NCI-H1417 (cell line): ENCODE measurements at regions not wholly inside any gene's neighbourhood (a gene's known extent, or its start where the extent isn't known, plus 50 kb on each side); places are given as distances from the start of the nearest gene placed in this dataset.
A peak's percentile ranks its signal among the peaks of the same experiment; 100 is the strongest.
"Not testable (repeated sequence)": the region's sequence is repeated elsewhere in the genome, so short reads cannot be mapped to it uniquely, and the experiment has no call there.

ENCODE experiments used
- DNase-seq, 3 experiments: peaks; one replicate each; lab custom pipeline; 2025; lab: John Stamatoyannopoulos, UW

- no peak for DNase-seq
Observed at GRCh38 chr1:55309053-55309452, 93.9 kb upstream of the USP24 start.

- DNase-seq: no peak
Observed at GRCh38 chr1:55305735-55306134, 90.6 kb upstream of the USP24 start.

DNA sequence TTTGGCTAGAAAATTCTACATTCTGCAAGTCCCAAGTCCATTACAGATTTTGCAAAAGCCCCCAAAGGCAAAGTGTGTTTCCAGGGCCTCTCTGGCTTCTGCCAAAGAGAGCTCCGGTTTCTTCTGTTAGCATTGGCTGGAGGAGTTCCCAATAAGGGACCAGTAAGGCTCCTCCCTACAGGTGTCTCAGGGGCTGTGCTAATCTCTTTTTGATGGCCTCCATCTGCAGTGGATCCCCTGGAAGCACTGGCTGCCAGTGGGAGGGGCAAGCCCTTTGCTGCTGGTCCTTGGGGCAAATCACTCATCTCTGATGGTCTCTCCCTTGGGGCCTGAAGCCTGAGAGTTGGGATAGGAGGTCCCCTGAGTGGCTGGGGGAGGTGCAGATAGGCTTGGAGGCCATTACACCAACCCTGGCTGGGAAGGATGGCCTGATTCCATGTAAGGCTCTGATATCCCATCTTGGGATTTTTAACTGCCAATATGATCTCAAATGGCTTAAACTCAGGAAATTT lies 89.1 kb upstream of the USP24 start:
- peak in 1 of 3 experiments; percentile 11 for DNase-seq

- no peak for DNase-seq
Observed at GRCh38 chr1:55302972-55303371, 87.8 kb upstream of the USP24 start.

GRCh38 chr1:55301912-55302311 lies 86.7 kb upstream of the USP24 start:
- DNase-seq: no peak

- DNase-seq: no peak
Observed at GRCh38 chr1:55300975-55301374, 85.8 kb upstream of the USP24 start.

DNA sequence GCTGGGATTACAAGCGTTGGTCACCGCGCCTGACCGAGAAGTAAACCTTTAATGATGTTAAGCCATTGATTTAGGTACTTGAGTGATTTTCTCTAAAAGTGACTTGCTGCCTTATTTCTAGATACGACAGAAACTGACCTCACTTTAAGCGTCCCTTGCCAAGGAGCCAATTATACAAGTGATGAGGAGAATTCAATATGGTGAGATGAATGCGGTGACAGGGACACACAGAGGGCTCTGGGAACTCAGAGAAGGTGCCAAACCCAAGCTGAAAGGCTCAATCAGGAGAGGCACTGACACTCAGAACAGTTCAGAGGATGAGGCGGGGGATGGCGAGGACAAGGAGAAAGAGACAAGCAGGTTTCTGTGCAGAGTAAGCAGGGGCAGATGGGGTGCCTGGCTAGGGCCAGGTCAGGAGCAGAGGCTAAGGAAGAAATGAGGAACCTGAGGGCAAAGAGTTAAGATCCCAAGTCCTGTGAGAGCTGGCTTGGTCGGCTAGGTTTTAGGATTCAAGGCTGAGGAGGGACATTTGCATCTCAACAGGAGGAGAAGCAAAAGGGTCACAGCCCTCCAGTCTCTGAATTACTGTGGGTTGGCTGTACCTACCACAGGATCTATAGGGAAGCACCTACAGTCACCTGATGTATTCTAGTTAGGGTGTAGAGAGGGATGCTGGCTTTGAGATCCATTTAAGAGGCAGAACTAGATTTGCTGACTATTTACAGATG lies 83.2 kb upstream of the USP24 start:
- DNase-seq: no peak

GRCh38 chr1:55296247-55296646 lies 81.1 kb upstream of the USP24 start:
- DNase-seq: not testable (repeated sequence)

DNA sequence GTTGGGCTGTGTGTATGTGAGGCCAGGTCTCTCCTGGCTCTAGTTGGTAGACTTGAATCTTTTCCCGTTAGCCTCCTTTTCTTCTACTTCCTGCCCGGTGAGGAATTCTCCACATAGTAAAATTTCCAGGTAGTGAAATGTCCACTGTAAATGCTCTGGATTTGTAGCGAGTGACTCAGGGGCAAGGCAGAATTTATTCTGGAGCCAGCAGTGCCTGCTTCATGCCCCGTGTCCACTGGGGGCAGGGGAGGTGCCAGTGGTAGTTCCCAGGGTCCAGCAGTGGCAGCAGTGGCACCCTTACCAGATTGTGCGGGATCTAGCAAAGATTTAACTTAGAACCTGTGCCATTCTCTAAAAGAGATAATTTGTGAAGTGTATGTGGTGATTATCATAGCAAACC lies 74.5 kb upstream of the USP24 start:
- DNase-seq: no peak

- DNase-seq: no peak
Observed at GRCh38 chr1:55289042-55289441, 73.9 kb upstream of the USP24 start.

DNA sequence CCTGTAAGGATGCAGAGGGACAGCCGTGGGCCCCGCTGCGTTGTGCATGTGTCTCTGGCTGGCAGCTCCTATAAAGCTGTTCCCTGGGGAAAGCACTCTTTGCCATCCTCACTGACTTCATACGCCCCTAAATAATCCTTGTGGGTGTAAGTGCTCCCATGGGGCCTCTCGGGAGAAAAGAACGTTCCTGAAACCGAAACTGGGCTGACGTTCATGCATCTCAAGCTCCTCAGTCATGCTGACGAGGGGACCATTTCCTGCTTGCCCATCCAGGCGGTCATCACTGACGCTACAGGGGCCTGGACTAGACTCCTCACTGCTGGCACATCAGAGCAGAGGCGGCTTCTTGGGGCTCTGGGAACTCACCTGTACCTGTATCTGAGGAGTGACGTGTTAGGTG lies 73.1 kb upstream of the USP24 start:
- DNase-seq: peak in 1 of 3 experiments; percentile 10

GRCh38 chr1:55287723-55288122 lies 72.6 kb upstream of the USP24 start:
- no peak for DNase-seq

DNA sequence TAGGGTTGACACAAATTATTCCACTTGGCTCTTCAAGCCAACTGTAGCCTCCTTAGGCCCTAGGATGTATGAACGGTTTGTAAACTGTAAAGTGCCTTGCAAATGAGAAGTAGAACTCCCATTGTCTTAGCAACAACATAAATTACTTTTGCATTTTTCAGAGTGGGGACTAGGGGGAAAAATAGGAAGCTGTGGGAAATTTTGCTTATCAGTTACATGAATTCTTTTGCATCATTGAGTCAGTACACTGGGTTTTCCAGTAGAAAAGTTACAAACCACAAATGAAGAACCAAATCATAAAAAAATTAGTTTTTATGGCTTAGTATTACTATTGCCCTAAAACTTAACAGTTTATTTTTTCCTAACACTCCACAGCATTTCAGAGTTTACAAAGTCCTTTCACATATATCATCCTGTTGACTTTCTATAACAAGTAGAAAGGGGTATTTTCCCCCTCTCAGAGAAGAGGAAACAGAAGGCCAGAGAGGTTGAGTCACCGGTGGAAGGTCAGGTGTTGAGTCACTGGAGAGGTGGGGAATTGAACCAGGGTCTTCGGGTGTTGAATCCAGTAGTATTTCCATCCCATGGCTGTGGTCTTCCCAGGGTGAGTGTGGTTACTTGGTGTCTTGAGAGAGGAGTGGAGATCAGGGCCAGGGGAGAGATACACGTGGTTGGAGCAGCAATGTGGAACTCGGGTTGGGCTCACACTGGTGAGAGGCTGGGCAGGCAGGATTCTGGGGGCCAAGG lies 71.9 kb upstream of the USP24 start:
- no peak for DNase-seq

DNA sequence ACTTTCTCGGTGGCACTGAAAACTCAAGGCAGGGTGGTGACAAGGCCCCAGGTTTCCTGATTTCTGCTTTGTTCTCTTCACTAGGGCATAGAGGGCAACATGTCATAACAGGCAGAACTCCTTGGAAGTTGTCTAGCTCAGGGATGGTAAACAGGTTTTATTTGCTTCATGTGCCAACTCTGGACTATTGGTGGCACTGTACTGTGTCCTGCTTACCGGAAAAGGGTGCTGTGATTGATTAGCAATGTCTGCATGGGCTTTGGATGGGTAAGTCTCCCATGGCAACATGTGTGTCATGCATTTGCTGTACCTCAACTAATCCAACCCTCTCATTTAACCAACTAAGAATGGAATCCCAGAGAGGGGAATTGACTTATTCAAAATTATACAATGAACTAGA lies 70.7 kb upstream of the USP24 start:
- DNase-seq: peak in 1 of 3 experiments; percentile 19

- peak in 2 of 3 experiments; percentile 9 to 56 for DNase-seq
Observed at GRCh38 chr1:55284856-55285255, 69.7 kb upstream of the USP24 start.

DNA sequence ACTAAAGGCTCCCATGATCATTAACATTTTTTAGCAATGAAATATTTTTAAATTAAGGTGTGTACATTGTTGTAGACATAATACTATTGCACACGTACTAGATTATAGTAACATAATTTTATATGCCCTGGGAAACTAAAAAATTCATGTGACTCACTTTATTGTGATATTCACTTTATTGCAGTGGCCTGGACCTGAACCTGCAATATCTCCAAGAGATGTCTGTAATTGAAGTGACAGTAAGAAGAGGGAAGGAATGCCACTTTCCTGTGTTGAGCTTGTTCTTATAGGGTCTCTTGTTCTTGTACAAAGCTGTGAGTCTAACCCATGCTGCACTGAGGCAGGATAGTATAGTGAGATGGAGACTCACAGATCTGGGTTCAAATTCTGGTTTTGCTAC lies 66.9 kb upstream of the USP24 start:
- DNase-seq: no peak

DNA sequence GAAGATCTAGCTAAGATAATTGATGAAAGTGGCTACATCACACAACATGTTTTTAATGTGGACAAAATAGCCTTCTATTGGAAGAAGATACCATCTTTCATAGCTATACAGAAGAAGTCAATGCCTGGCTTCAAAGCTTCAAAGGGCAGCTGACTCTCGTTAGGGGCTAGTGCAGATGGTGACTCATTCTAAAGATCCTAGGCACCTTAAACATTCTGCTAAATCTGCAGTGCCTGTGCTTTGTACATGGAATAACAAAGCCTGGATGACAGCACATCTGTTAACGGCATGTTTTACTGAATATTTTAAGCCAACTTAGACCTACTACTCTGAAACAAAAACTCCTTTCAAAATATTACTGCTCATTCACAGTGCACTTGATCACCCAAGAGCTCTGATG lies 65.6 kb upstream of the USP24 start:
- no peak for DNase-seq

GRCh38 chr1:55279627-55280026 lies 64.5 kb upstream of the USP24 start:
- DNase-seq: no peak

GRCh38 chr1:55278378-55278777 lies 63.2 kb upstream of the USP24 start:
- no peak for DNase-seq

- DNase-seq: peak; percentile 60 to 82 (median 70)
Observed at GRCh38 chr1:55277377-55278130, 62.4 kb upstream of the USP24 start.

DNA sequence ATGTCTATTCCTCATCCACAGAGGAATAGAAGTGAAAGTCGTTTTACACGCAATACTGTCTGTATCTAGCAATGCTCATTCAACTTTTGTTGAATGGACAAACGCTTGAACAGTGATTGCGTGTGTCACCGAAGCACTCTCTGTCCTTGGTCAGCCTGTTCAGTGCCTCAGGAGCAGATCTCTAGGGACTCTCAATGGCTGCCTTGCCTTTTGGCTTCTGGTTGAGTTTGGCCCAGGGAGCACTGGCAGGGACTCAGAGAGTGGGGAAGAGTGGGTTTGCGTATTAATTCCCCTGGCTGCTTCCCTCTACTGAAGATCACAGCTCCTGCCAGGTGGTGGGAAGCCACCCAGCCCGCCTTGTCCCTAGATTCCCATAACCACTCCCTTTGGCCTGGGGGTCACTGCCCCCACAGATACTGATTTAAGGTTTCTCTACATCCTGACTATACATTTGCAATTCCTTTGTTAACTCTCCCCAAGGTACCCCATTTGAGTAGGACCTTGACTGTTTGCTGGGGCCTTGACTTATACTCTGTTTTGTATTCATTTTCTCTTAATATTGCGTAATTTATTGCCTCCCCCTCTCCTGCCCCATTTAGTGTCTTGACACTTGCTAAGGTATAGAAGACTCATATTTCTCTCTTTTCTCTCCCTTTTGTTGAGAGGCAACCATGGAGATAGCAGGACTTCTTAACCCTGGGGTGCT lies 61.7 kb upstream of the USP24 start:
- no peak for DNase-seq

- DNase-seq: no peak
Observed at GRCh38 chr1:55275941-55276341, 60.8 kb upstream of the USP24 start.
